Fibroblast of pulmonary artery (primary cell): ENCODE measurements at regions not wholly inside any gene's neighbourhood (a gene's known extent, or its start where the extent isn't known, plus 50 kb on each side); places are given as distances from the start of the nearest gene placed in this dataset.

Source experiments
- DNase-seq: peaks from one replicate; pipeline ENCODE4 v3.0.0-alpha.2; 2010; ENCODE audit warnings: low read depth
- H3K4me3 ChIP-seq: replicated peaks from 2 replicates; pipeline ENCODE4 v1.5.1; 2011; ENCODE audit warnings: low read depth, mild to moderate bottlenecking, control low read depth, low read length, moderate library complexity
- CTCF ChIP-seq: IDR thresholded peaks from 2 replicates; pipeline ENCODE4 v1.5.1; 2011; ENCODE audit warnings: mild to moderate bottlenecking, control low read depth, low read length, inconsistent platforms; ENCODE audit errors: missing control alignments

GRCh38 chr7:47088329-47089067, 493.4 kb downstream of the TNS3 start:
- no peak overlapping the region for H3K4me3 ChIP-seq
- peak; percentile 78 for DNase-seq
- peak; percentile 79 for TF ChIP-seq CTCF

GRCh38 chr7:47087866-47088265, 494.0 kb downstream of the TNS3 start:
- no peak for TF ChIP-seq CTCF
- no peak overlapping the region for H3K4me3 ChIP-seq
- DNase-seq, result peak; percentile 23

GRCh38 chr7:47085491-47086275, 496.2 kb downstream of the TNS3 start:
- no peak for DNase-seq
- no peak for TF ChIP-seq CTCF
- H3K4me3 ChIP-seq, result no peak overlapping the region

GRCh38 chr7:47083476-47084250, 498.2 kb downstream of the TNS3 start:
- no peak overlapping the region for H3K4me3 ChIP-seq
- no peak for DNase-seq
- no peak for TF ChIP-seq CTCF

GRCh38 chr7:47080816-47081215, 501.1 kb downstream of the TNS3 start:
- TF ChIP-seq CTCF, result no peak
- DNase-seq, result no peak

GRCh38 chr7:47078241-47078640, 503.7 kb downstream of the TNS3 start:
- no peak overlapping the region for H3K4me3 ChIP-seq
- TF ChIP-seq CTCF, result no peak
- DNase-seq, result peak; percentile 31

More at GRCh38 chr7:47080816-47081215, 501.1 kb downstream of the TNS3 start:
- no peak overlapping the region for H3K4me3 ChIP-seq
